ENCODE measurements at regions not wholly inside any gene's neighbourhood (a gene's known extent, or its start where the extent isn't known, plus 50 kb on each side); places are given as distances from the start of the nearest gene placed in this dataset.

DNA sequence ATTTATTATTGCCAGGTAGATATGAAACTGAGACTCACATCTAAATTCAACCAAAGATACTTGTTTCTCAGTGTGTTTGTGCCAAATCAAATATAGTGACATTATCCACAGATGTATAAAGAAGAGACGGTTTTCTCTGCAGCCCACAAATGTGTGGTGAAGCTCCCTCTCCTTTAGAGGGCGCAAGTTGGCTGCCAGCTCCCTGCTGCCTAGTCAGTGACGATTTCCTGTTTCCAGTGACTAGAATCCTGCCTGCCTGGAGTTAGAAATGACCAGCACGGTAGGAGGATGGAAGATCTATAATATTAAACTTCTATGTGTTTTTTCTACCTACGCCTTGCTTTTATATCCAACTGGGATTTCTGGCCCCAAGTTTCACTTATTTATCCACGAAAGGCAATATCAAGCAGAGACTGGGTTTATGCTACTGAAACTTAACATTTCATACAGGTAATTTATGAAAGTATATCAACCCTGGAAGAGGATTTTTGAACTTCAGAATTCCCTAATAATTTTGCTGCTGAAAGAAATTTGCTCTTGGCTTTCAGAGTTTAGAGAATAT lies 1793.7 kb upstream of the TENM3 start:
- H4K20me1 ChIP-seq (ENCODE audit: insufficient read depth, low read length): no peaks in the 10 kb centered on the region
- H2BK20ac ChIP-seq (ENCODE audit: low read depth, low read length): no peak overlapping the region
- no CpG with 5 or more reads among the region's 6 CpGs for WGBS, 2 experiments (ENCODE audit: extremely low coverage in 2 of 2, insufficient read length in 1 of 2)
- intact Hi-C loops (cut with micrococcal nuclease) (no loop called here), dilution Hi-C loops (cut with HindIII; ENCODE audit: low sequenced_read_pairs, unreplicated experiment) (no loop called here), in situ Hi-C loops (cut with MboI; ENCODE audit: low sequenced_read_pairs) (no loop called here)
- BruUV-seq (replicated peaks): no TSS peak
- no peak for ATAC-seq (ENCODE audit: low read depth)
- no peak overlapping the region for H4K8ac ChIP-seq (ENCODE audit: low read depth in 2 of 2, low read length in 2 of 2)
- TF ChIP-seq, protein P1, sequence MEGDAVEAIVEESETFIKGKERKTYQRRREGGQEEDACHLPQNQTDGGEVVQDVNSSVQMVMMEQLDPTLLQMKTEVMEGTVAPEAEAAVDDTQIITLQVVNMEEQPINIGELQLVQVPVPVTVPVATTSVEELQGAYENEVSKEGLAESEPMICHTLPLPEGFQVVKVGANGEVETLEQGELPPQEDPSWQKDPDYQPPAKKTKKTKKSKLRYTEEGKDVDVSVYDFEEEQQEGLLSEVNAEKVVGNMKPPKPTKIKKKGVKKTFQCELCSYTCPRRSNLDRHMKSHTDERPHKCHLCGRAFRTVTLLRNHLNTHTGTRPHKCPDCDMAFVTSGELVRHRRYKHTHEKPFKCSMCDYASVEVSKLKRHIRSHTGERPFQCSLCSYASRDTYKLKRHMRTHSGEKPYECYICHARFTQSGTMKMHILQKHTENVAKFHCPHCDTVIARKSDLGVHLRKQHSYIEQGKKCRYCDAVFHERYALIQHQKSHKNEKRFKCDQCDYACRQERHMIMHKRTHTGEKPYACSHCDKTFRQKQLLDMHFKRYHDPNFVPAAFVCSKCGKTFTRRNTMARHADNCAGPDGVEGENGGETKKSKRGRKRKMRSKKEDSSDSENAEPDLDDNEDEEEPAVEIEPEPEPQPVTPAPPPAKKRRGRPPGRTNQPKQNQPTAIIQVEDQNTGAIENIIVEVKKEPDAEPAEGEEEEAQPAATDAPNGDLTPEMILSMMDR (conservative IDR thresholded peaks at IDR 0.05; ENCODE audit: low read depth, low read length): peak; percentile 26; the same call in 1 of the 2 replicates
- TF ChIP-seq NFE2L2 (IDR thresholded peaks at IDR 0.05; ENCODE audit: low read depth, low read length): no peak
- no peak overlapping the region for H3K18ac ChIP-seq (ENCODE audit: low read depth, low read length)
- no peaks in the 10 kb centered on the region for H3K4me1 ChIP-seq (ENCODE audit: control insufficient read depth, insufficient read depth, low read length)
- H3K9me1 ChIP-seq (ENCODE audit: insufficient read depth, low read length): no peaks in the 10 kb centered on the region
- no peaks in the 10 kb centered on the region for H3K79me1 ChIP-seq (ENCODE audit: low read depth in 1 of 2, low read length in 2 of 2)
- H3K9me3 ChIP-seq (ENCODE audit: control insufficient read depth, insufficient read depth, low read length): no peaks in the 10 kb centered on the region
- ChIA-PET CTCF (no interaction called here), POLR2A (ENCODE audit: unreplicated experiment) (no interaction called here)
- H3K9ac ChIP-seq (ENCODE audit: low read depth, low read length): no peak overlapping the region
- H2AFZ ChIP-seq (replicated peaks; ENCODE audit: low read length, poor library complexity): no peak overlapping the region
- H2BK5ac ChIP-seq (ENCODE audit: low read depth, low read length, poor library complexity, severe bottlenecking): no peak overlapping the region
- no peak overlapping the region for H2AK9ac ChIP-seq (replicated peaks; ENCODE audit: low read depth, low read length, poor library complexity)
- H3K14ac ChIP-seq (replicated peaks; ENCODE audit: low read depth, low read length): no peak overlapping the region
- no peak overlapping the region for H2AK5ac ChIP-seq (ENCODE audit: low read depth, low read length)
- no peak overlapping the region for H3K56ac ChIP-seq (ENCODE audit: extremely low read depth, insufficient read depth, low read length)
- no peaks in the 10 kb centered on the region for H3K36me3 ChIP-seq (ENCODE audit: control insufficient read depth, insufficient read depth, low read length)
- no peaks in the 10 kb centered on the region for H3K27me3 ChIP-seq (ENCODE audit: control insufficient read depth, insufficient read depth, low read length)
- peak; percentile 21 for DNase-seq
- H3K27ac ChIP-seq (ENCODE audit: insufficient read depth, low read length): no peak overlapping the region
- no peak overlapping the region for H3K23ac ChIP-seq (ENCODE audit: low read depth, low read length)
- no peak overlapping the region for H2BK120ac ChIP-seq (ENCODE audit: low read depth, low read length)
- H3K4me2 ChIP-seq (ENCODE audit: low read depth, low read length): no peak overlapping the region
- H4K5ac ChIP-seq (ENCODE audit: low read depth, low read length): no peak overlapping the region
- H3K4me3 ChIP-seq (ENCODE audit: insufficient read depth, low read depth, low read length): no peak overlapping the region
- H4K91ac ChIP-seq (ENCODE audit: insufficient read depth, low read depth, low read length): no peak overlapping the region
- no peak overlapping the region for H2BK15ac ChIP-seq (ENCODE audit: low read depth, low read length)
- H3K4ac ChIP-seq (ENCODE audit: low read depth, low read length): no peak overlapping the region

Data from IMR-90 (cell line).